Naive thymus-derived CD8-positive, alpha-beta T cell (primary cell): ENCODE measurements at regions not wholly inside any gene's neighbourhood (a gene's known extent, or its start where the extent isn't known, plus 50 kb on each side); places are given as distances from the start of the nearest gene placed in this dataset.
A peak's percentile ranks its signal among the peaks of the same experiment; 100 is the strongest.

Source experiments
- ATAC-seq, 2 donors: fragments of 150-1000 bp; cut with Tn5 transposase in 1 of 2; sonication (Bioruptor Pico), chemical (Tn5 transposase) in 1 of 2; 1 replicate in 1 of 2; 2 replicates in 1 of 2; pipeline ENCODE4 v1.10.0; 2021; ENCODE audit warnings: mild to moderate bottlenecking in 2 of 2, moderate library complexity in 2 of 2
- POLR2A ChIA-PET: fragments of 350-600 bp; sonication (Branson Sonifier 250); formaldehyde crosslinking; loops from one replicate; lab custom pipeline; 2021; ENCODE audit warnings: antibody characterized with exemption; lab: Charles Lee
- DNase-seq, 10 donors: peaks; one replicate each; pipeline versions ENCODE4 v3.0.0 to v3.0.0-alpha.2; 2020 to 2022
- H3K27ac Mint-ChIP-seq, 10 donors: one replicate each; pipeline ENCODE4 v1.8.0; 2020 to 2022; ENCODE audit warnings: mild to moderate bottlenecking in 10 of 10, mixed read lengths in 10 of 10, moderate library complexity in 4 of 10, inconsistent platforms in 1 of 10
- H3K27me3 Mint-ChIP-seq, 5 donors: one replicate each; pipeline ENCODE4 v1.8.0; 2021 to 2022; ENCODE audit warnings: mixed read lengths in 5 of 5
- H3K36me3 Mint-ChIP-seq, 3 donors: one replicate each; pipeline ENCODE4 v1.8.0; 2020 to 2022; ENCODE audit warnings: mixed read lengths in 3 of 3, mild to moderate bottlenecking in 2 of 3, inconsistent platforms in 1 of 3
- H3K4me1 Mint-ChIP-seq, 4 donors: one replicate each; pipeline ENCODE4 v1.8.0; 2021 to 2022; ENCODE audit warnings: mixed read lengths in 4 of 4
- H3K4me3 Mint-ChIP-seq, 10 donors: one replicate each; pipeline ENCODE4 v1.8.0; 2020 to 2022; ENCODE audit warnings: mild to moderate bottlenecking in 10 of 10, mixed read lengths in 10 of 10, moderate library complexity in 6 of 10, inconsistent platforms in 1 of 10
- H3K9me3 Mint-ChIP-seq, 9 donors: one replicate each; pipeline ENCODE4 v1.8.0; 2020 to 2022; ENCODE audit warnings: mixed read lengths in 9 of 9, mild to moderate bottlenecking in 3 of 9, inconsistent platforms in 1 of 9, moderate library complexity in 1 of 9

DNA sequence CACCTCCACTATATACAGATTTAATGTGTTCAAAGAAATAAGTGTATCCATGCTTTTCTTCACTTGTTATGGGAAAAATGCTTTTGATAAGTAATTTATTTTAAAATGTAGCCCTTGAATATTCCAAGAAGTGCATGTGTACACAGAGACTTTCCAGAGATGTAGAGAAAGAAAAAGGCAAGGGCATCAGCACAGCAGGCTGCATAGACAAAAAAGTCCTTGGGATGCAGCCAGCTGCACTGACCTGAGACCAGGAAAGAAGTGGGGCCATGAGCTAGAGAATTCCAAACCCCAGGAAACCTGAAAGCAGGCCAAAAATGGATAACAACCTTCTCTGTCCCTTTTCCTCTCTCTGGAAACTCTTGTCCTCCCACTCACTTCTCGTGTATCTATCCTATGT is 51.6 kb upstream of the PRDM8 start:
- Mint-ChIP-seq H3K4me1 (peaks cover 2 to 20% (median 15%) of the 10 kb centered on the region in 4 donors), H3K27me3 (no peaks in the 10 kb centered on the region), H3K9me3 (no peaks in the 10 kb centered on the region), H3K4me3 (no peak overlapping the region), H3K27ac (no peak overlapping the region), H3K36me3 (no peaks in the 10 kb centered on the region)
- DNase-seq (no peak), ATAC-seq (no peak)
- POLR2A ChIA-PET: no interaction called here

DNA sequence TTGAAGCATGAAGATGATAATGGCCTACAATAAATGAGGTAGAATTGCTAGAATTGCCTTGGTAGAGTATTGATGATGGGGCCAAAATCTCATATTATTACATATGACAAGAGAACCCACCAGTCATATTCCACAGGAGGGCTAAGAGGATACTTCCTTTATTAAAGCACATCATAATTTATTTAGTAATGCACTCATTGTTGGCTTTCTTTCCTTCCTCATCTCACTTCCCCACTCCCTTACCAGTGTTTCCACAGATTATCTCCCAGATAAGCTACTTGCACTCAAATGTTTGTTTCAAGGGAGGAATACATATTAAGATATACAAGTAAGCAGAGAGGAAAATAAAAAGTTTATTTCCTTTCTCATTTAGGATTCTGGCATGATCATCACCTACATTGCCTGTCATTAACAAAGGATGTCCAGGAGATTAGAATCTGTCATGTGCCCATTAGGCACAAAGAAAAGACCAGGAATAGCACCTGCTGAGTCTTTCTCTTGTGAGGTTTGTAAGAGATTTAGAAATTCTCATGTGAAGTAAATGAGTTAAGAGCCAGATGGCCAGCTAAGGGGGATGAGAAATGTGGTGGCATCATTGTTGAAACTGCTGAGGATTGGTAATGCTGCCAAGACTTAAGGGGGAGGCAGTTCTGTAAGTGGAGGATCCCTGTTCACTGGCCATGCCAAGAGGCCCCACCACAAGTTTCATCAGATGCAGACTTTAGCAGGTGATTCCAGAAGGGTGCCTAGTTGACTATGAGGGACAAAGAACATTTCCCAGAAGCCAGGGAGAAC is 52.4 kb upstream of the PRDM8 start:
- no peaks in the 10 kb centered on the region for H3K9me3 Mint-ChIP-seq
- ATAC-seq (no peak), DNase-seq (no peak)
- H3K27ac Mint-ChIP-seq: peak overlapping the region in 2 of 10 donors; percentile 3 to 54
- no peaks in the 10 kb centered on the region for H3K36me3 Mint-ChIP-seq
- H3K4me1 Mint-ChIP-seq: peaks cover 2 to 26% (median 18%) of the 10 kb centered on the region in 4 donors
- no peaks in the 10 kb centered on the region for H3K27me3 Mint-ChIP-seq
- no peak overlapping the region for H3K4me3 Mint-ChIP-seq
- POLR2A ChIA-PET: no interaction called here

- no peak for ATAC-seq
- Mint-ChIP-seq H3K4me1 (peaks cover 12 to 41% (median 33%) of the 10 kb centered on the region in 4 donors), H3K36me3 (no peaks in the 10 kb centered on the region), H3K4me3 (no peak overlapping the region), H3K9me3 (no peaks in the 10 kb centered on the region), H3K27me3 (no peaks in the 10 kb centered on the region), H3K27ac (peak overlapping the region in 3 of 10 donors; percentile 29 to 78 (median 51))
- POLR2A ChIA-PET: no interaction called here
- no peak for DNase-seq
Observed at GRCh38 chr4:80143307-80143679, 54.0 kb upstream of the PRDM8 start.

GRCh38 chr4:80142394-80143306 is 54.7 kb upstream of the PRDM8 start:
- Mint-ChIP-seq H3K27ac (peak overlapping the region in 3 of 10 donors; percentile 51 to 78 (median 58)), H3K36me3 (no peaks in the 10 kb centered on the region), H3K9me3 (no peaks in the 10 kb centered on the region), H3K27me3 (no peaks in the 10 kb centered on the region), H3K4me1 (peaks cover 16 to 48% (median 39%) of the 10 kb centered on the region in 4 donors), H3K4me3 (no peak overlapping the region)
- ATAC-seq (no peak), DNase-seq (no peak)
- POLR2A ChIA-PET: interaction anchor here (0.9 kb wide), 1 partner anchor 29 kb away, joined by 3 read pairs; no protein-coding TSS in a partner anchor

GRCh38 chr4:80141543-80141942 is 55.8 kb upstream of the PRDM8 start:
- peaks cover 17 to 50% (median 43%) of the 10 kb centered on the region in 4 donors for H3K4me1 Mint-ChIP-seq
- ATAC-seq (no peak), DNase-seq (no peak)
- no peak overlapping the region for H3K4me3 Mint-ChIP-seq
- no peaks in the 10 kb centered on the region for H3K36me3 Mint-ChIP-seq
- no peaks in the 10 kb centered on the region for H3K27me3 Mint-ChIP-seq
- H3K27ac Mint-ChIP-seq: peak overlapping the region in 3 of 10 donors; percentile 45 to 58 (median 51)
- no peaks in the 10 kb centered on the region for H3K9me3 Mint-ChIP-seq
- POLR2A ChIA-PET: interaction anchor here (0.9 to 2.7 kb wide), 2 partner anchors 31 kb away, joined by 3 to 14 read pairs; no protein-coding TSS in a partner anchor

DNA sequence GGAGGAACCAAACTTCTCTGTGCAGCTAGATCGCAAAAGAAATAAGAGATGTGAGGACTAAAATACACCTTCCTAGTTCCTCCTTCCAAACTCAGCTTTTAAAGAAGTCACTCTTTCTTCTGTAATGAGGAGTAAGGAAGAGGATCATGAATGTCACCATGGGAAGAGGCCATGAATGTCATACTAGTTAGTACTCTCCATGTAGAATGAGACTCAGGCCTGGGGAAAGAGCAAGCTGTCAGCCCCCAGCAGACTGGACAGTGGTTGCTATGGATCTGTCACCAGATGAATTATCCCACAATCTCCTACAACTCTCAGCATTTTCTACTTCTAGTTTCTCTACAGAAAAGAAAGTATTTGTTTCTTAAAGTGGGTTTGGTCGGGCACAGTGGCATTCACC is 57.1 kb upstream of the PRDM8 start:
- no peak overlapping the region for H3K4me3 Mint-ChIP-seq

DNA sequence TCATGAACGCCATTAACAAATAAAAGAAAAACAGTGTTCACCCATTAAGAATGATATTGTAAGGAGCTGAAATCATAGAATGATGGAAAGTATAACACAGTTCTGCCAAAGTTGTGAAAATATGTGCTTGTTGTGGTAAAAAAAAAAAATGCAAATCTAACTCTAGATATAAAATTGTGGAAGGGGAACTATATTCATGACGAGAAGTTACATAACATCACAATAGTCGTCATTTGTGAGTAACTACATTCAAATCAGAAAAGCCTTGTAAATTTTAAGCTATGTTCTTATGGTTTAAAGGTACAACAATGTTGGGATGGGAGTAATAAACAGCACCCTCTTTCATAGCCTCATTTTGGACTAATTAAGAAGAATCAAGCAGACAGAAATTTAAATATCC is 57.6 kb upstream of the PRDM8 start:
- Mint-ChIP-seq H3K9me3 (no peaks in the 10 kb centered on the region), H3K27me3 (peaks cover 0 to under 1% (median 0%) of the 10 kb centered on the region in 5 donors), H3K36me3 (no peaks in the 10 kb centered on the region), H3K27ac (peak overlapping the region in 7 of 10 donors; percentile 17 to 92 (median 80)), H3K4me3 (peak overlapping the region in 2 of 10 donors; percentile 48 to 50), H3K4me1 (peaks cover 19 to 53% (median 43%) of the 10 kb centered on the region in 4 donors)
- POLR2A ChIA-PET: interaction anchor here (2.2 to 2.7 kb wide), 4 partner anchors 14 to 44 kb away, joined by 6 to 14 read pairs (median 12); no protein-coding TSS in a partner anchor
- no peak for DNase-seq
- ATAC-seq: no peak

More for the DNA sequence above, 57.1 kb upstream of the PRDM8 start:
- no peaks in the 10 kb centered on the region for H3K36me3 Mint-ChIP-seq
- ATAC-seq: no peak
- peaks cover 18 to 52% (median 43%) of the 10 kb centered on the region in 4 donors for H3K4me1 Mint-ChIP-seq
- no peak for DNase-seq
- peak overlapping the region in 4 of 10 donors; percentile 27 to 87 (median 75) for H3K27ac Mint-ChIP-seq
- POLR2A ChIA-PET: interaction anchor here (2.2 to 2.7 kb wide), 4 partner anchors 14 to 44 kb away, joined by 6 to 14 read pairs (median 12); no protein-coding TSS in a partner anchor
- H3K9me3 Mint-ChIP-seq: no peaks in the 10 kb centered on the region
- H3K27me3 Mint-ChIP-seq: no peaks in the 10 kb centered on the region

DNA sequence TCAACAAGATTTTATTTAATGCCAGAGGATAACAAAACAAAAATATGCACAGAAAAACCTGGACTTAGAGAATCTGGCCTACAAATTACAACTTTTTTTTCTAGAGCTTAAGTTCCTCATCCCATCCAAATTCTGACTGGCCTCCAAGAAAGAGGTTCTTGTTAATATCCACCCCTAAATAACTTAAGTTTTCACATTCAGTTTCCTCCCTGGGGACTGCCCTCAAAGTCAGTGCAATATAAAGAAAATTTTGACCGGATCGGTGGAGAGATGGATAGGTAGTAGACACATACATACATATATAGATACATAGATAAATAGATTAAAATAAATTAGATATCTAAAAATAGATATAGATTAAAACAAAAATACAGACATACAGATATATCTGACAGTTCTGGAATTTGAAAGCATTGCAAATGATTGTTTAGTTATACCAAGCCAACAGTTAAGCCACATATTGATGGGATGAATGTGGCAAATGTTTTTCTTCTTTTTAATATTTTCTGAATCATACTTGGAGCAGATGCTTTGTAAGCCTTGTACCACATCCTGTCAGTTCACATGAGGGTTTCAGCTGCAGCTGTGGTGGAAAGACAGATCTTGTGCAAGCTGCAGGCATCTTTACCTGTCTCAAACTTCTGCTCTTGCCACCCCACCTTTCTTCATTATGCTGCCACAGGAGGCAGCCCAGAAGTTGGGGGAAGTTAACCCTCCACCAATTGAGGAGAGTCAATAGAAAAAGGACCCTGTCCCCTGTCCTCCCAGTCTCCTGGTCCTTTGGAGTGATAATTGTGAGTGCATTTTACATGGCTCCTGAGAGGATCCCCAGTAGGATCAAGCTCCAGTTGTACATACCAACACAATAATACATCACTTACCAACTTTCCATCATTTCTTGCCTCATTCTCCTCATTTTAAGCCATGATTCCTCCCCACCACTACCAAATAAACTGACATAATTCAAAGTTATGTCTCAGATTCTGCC is 58.5 kb upstream of the PRDM8 start:
- H3K27ac Mint-ChIP-seq: peak overlapping the region; percentile 0 to 93 (median 76)
- H3K9me3 Mint-ChIP-seq: no peaks in the 10 kb centered on the region
- H3K36me3 Mint-ChIP-seq: no peaks in the 10 kb centered on the region
- DNase-seq (peak in 9 of 10 donors; percentile 12 to 75 (median 51)), ATAC-seq (peak; percentile 99 to 100)
- peaks cover 0 to 2% (median 0%) of the 10 kb centered on the region in 5 donors for H3K27me3 Mint-ChIP-seq
- peak overlapping the region in 2 of 10 donors; percentile 50 to 61 for H3K4me3 Mint-ChIP-seq
- POLR2A ChIA-PET: interaction anchor here (0.9 to 2.7 kb wide), 5 partner anchors 13 to 45 kb away, joined by 4 to 14 read pairs (median 9); no protein-coding TSS in a partner anchor
- peaks cover 19 to 53% (median 42%) of the 10 kb centered on the region in 4 donors for H3K4me1 Mint-ChIP-seq

GRCh38 chr4:80137631-80138030 is 59.7 kb upstream of the PRDM8 start:
- Mint-ChIP-seq H3K36me3 (no peaks in the 10 kb centered on the region), H3K4me3 (no peak overlapping the region), H3K27me3 (peaks cover 0 to 2% (median 0%) of the 10 kb centered on the region in 5 donors), H3K9me3 (no peaks in the 10 kb centered on the region), H3K27ac (peak overlapping the region in 5 of 10 donors; percentile 2 to 93 (median 26)), H3K4me1 (peaks cover 19 to 46% (median 34%) of the 10 kb centered on the region in 4 donors)
- ATAC-seq: no peak
- no peak for DNase-seq
- POLR2A ChIA-PET: interaction anchor here (1.4 to 1.6 kb wide), 3 partner anchors 11 to 45 kb away, joined by 3 to 4 read pairs (median 3); no protein-coding TSS in a partner anchor

GRCh38 chr4:80136270-80136669 is 61.0 kb upstream of the PRDM8 start:
- Mint-ChIP-seq H3K27ac (peak overlapping the region in 1 of 10 donors; percentile 10), H3K4me3 (no peak overlapping the region), H3K9me3 (no peaks in the 10 kb centered on the region), H3K36me3 (no peaks in the 10 kb centered on the region), H3K4me1 (peaks cover 17 to 36% (median 27%) of the 10 kb centered on the region in 4 donors), H3K27me3 (peaks cover 0 to 2% (median 0%) of the 10 kb centered on the region in 5 donors)
- DNase-seq (no peak), ATAC-seq (no peak)
- POLR2A ChIA-PET: interaction anchor here (1.0 to 1.6 kb wide), 2 partner anchors 10 to 13 kb away, joined by 3 to 4 read pairs; no protein-coding TSS in a partner anchor

DNA sequence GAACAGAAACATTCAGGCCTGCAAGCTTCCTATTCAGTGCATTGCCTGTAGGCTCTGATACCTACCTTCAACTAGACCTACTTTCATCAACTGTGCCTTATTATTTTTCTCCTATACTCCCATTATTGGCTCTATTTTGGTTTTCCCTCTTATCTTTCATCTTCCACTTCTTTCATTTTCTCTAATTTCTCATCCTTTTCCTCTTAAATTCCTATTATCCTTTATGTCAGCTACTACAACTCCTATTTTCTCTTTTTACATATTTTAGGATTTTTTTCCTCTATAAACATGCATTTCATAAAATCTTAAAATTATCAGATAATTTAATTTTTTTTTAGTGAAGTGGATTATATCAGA is 61.6 kb upstream of the PRDM8 start:
- H3K4me1 Mint-ChIP-seq: peaks cover 17 to 34% (median 27%) of the 10 kb centered on the region in 4 donors
- DNase-seq (no peak), ATAC-seq (no peak)
- H3K9me3 Mint-ChIP-seq: no peaks in the 10 kb centered on the region
- H3K27ac Mint-ChIP-seq: peak overlapping the region in 2 of 10 donors; percentile 8 to 74
- peaks cover 0 to 2% (median 0%) of the 10 kb centered on the region in 5 donors for H3K27me3 Mint-ChIP-seq
- H3K4me3 Mint-ChIP-seq: no peak overlapping the region
- POLR2A ChIA-PET: interaction anchor here (1.0 kb wide), 1 partner anchor 14 kb away, joined by 3 read pairs; no protein-coding TSS in a partner anchor
- H3K36me3 Mint-ChIP-seq: no peaks in the 10 kb centered on the region
